ENCODE measurements at regions not wholly inside any gene's neighbourhood (a gene's known extent, or its start where the extent isn't known, plus 50 kb on each side); places are given as distances from the start of the nearest gene placed in this dataset.

DNA sequence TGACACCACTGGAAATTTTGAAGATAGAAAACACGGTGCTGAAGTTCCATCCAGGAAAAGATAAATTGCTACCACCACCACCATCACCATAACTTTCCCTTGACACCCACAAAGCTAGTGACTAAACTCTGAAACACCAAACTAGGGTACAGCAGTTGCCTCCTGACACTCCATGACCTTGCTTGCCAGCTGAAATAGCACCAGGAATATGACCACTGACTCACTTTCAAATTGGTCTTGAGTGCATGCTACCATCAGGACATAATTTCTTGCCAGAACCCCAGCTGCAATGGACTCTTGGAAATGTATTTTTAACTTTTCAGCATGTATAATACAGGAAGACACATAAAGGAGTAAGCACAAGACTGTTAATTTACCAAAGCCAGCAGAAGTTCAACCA is 283.3 kb downstream of the CENPC start:
- DNase-seq = no peak
- Histone ChIP-seq H3K27ac (no peak overlapping the region), H3K9ac (ENCODE audit: low read depth in 2 of 2, low read length in 2 of 2) (no peak overlapping the region), H3K27me3 (no peaks in the 10 kb centered on the region), H3K4me3 (no peak overlapping the region), H3K36me3 (no peaks in the 10 kb centered on the region), H3K4me1 (no peaks in the 10 kb centered on the region), H3K9me3 (no peaks in the 10 kb centered on the region)
- no peak for TF ChIP-seq CTCF (IDR thresholded peaks at IDR 0.05)
- intact Hi-C loops (cut with DNase I) = no loop called here

GRCh38 chr4:67256388-67257043 is 288.8 kb downstream of the CENPC start:
- H3K27ac ChIP-seq = no peak overlapping the region
- no peaks in the 10 kb centered on the region for H3K9me3 ChIP-seq
- H3K9ac ChIP-seq (ENCODE audit: low read depth in 2 of 2, low read length in 2 of 2) = no peak overlapping the region
- no peak overlapping the region for H3K4me3 ChIP-seq
- TF ChIP-seq CTCF (IDR thresholded peaks at IDR 0.05) = no peak
- DNase-seq = no peak
- H3K27me3 ChIP-seq = no peaks in the 10 kb centered on the region
- intact Hi-C loops (cut with DNase I) = no loop called here
- H3K36me3 ChIP-seq = no peaks in the 10 kb centered on the region
- no peaks in the 10 kb centered on the region for H3K4me1 ChIP-seq

DNA sequence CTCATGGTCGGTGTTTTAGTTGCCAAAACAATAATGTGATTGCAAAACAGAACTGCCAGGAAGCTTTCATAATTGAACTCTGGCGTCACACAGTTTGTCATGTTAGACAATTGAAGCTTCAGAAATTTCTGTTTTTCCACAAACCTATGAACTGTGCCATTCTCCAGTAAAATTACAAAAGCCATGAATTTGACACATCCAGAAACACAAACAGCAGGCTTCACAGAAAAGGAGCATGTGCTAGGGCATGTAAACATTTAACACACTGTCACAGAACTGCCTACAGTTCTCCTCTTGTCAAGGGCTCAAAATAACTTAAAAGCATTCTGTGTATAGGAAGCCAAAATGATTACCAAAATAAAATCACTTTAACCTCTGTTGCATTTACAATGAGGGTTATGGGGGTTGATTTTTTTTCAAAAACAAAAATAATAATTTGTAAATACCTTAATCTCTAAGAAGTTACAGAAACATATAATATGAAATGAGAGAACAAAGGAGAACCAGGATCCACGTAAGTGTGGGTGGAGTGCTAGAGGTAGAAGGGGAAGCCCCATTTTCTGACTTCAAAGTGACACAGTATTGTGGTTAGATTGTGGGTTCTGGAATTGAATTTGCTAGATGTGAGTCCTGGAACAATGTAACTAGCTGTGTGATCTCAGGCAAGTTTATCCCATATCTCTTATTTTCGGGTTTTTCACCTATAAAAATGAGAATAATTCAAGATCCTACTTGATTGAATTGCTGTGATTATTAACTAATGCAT is 295.0 kb downstream of the CENPC start:
- TF ChIP-seq CTCF (IDR thresholded peaks at IDR 0.05) = no peak
- Histone ChIP-seq H3K36me3 (no peaks in the 10 kb centered on the region), H3K4me3 (no peak overlapping the region), H3K27ac (no peak overlapping the region), H3K4me1 (no peaks in the 10 kb centered on the region), H3K9ac (ENCODE audit: low read depth in 2 of 2, low read length in 2 of 2) (no peak overlapping the region), H3K27me3 (no peaks in the 10 kb centered on the region), H3K9me3 (no peaks in the 10 kb centered on the region)
- intact Hi-C loops (cut with DNase I) = no loop called here
- DNase-seq = no peak

DNA sequence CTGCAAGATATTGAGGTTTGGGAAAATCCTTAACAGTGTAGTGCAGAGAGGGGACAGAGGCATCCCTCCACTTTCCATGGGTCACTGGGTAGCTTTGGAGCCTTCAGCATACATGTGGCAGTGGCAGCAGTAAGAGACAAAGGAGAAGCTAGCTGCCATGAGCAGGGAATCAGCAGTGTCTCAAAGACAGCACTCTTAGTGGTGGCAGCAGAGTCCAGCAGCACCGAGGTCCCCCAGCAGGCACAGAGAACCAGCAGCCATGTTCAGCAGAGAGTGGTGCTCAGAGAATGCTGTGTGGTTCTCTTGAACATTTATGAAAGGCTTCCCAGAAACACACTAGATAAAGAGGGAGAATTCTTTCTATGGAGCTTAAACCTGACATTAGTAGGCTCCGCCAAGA is 308.5 kb downstream of the CENPC start:
- no peak for TF ChIP-seq CTCF (IDR thresholded peaks at IDR 0.05)
- H3K4me1 ChIP-seq = no peaks in the 10 kb centered on the region
- no peaks in the 10 kb centered on the region for H3K9me3 ChIP-seq
- no peak overlapping the region for H3K4me3 ChIP-seq
- no peaks in the 10 kb centered on the region for H3K36me3 ChIP-seq
- H3K9ac ChIP-seq (ENCODE audit: low read depth in 2 of 2, low read length in 2 of 2) = no peak overlapping the region
- DNase-seq = no peak
- H3K27me3 ChIP-seq = no peaks in the 10 kb centered on the region
- intact Hi-C loops (cut with DNase I) = no loop called here
- no peak overlapping the region for H3K27ac ChIP-seq

- no peaks in the 10 kb centered on the region for H3K4me1 ChIP-seq
- intact Hi-C loops (cut with DNase I) = no loop called here
These were observed 309.0 kb downstream of the CENPC start for GRCh38 chr4:67236318-67236717.

More at GRCh38 chr4:67236318-67236717, 309.0 kb downstream of the CENPC start:
- Histone ChIP-seq H3K27me3 (no peaks in the 10 kb centered on the region), H3K4me3 (no peak overlapping the region), H3K36me3 (no peaks in the 10 kb centered on the region), H3K9me3 (no peaks in the 10 kb centered on the region), H3K9ac (ENCODE audit: low read depth in 2 of 2, low read length in 2 of 2) (no peak overlapping the region), H3K27ac (no peak overlapping the region)
- no peak for TF ChIP-seq CTCF (IDR thresholded peaks at IDR 0.05)
- no peak for DNase-seq

Data from colonic mucosa (tissue), 4 donors.